Nephron progenitor cell (in vitro differentiated cells): ENCODE measurements at regions not wholly inside any gene's neighbourhood (a gene's known extent, or its start where the extent isn't known, plus 50 kb on each side); places are given as distances from the start of the nearest gene placed in this dataset.

Experiments used
- DNase-seq: peaks from one replicate; pipeline ENCODE4 v3.0.0; 2021
- H3K27ac Mint-ChIP-seq: 2 replicates; pipeline ENCODE4 v1.8.0; 2021; ENCODE audit warnings: mild to moderate bottlenecking, moderate library complexity, mixed read lengths
- H3K27me3 Mint-ChIP-seq: 2 replicates; pipeline ENCODE4 v1.8.0; 2021; ENCODE audit warnings: mild to moderate bottlenecking, low read depth, mixed read lengths; ENCODE audit not compliant: poor library complexity
- H3K36me3 Mint-ChIP-seq: 2 replicates; pipeline ENCODE4 v1.8.0; 2021; ENCODE audit warnings: low read depth, mixed read lengths
- H3K4me1 Mint-ChIP-seq: 2 replicates; pipeline ENCODE4 v1.8.0; 2021; ENCODE audit warnings: mixed read lengths
- H3K4me3 Mint-ChIP-seq: 2 replicates; pipeline ENCODE4 v1.8.0; 2021; ENCODE audit warnings: mild to moderate bottlenecking, moderate library complexity, mixed read lengths
- H3K9me3 Mint-ChIP-seq: 2 replicates; pipeline ENCODE4 v1.8.0; 2021; ENCODE audit warnings: mild to moderate bottlenecking, moderate library complexity, mixed read lengths
- CTCF ChIP-seq: fragments of 200-600 bp; sonication (generic); IDR thresholded peaks from 2 replicates; pipeline ENCODE4 v1.5.0; 2021; ENCODE audit warnings: antibody characterized with exemption

GRCh38 chr5:175281257-175281656 is 162.7 kb downstream of the DRD1 start:
- Mint-ChIP-seq H3K27ac (no peak overlapping the region), H3K27me3 (peaks cover 24% of the 10 kb centered on the region), H3K36me3 (no peaks in the 10 kb centered on the region), H3K9me3 (no peaks in the 10 kb centered on the region), H3K4me1 (no peaks in the 10 kb centered on the region), H3K4me3 (no peak overlapping the region)
- TF ChIP-seq CTCF, result no peak
- DNase-seq, result no peak

- H3K4me3 Mint-ChIP-seq, result no peak overlapping the region
- no peak for DNase-seq
- TF ChIP-seq CTCF, result no peak
- no peak overlapping the region for H3K27ac Mint-ChIP-seq
- no peaks in the 10 kb centered on the region for H3K36me3 Mint-ChIP-seq
- H3K27me3 Mint-ChIP-seq, result peaks cover 31% of the 10 kb centered on the region
- H3K9me3 Mint-ChIP-seq, result no peaks in the 10 kb centered on the region
- no peaks in the 10 kb centered on the region for H3K4me1 Mint-ChIP-seq
Measured at GRCh38 chr5:175279506-175279905, 164.5 kb downstream of the DRD1 start.

- H3K27ac Mint-ChIP-seq, result no peak overlapping the region
- H3K4me1 Mint-ChIP-seq, result no peaks in the 10 kb centered on the region
- no peaks in the 10 kb centered on the region for H3K36me3 Mint-ChIP-seq
- H3K4me3 Mint-ChIP-seq, result no peak overlapping the region
- no peaks in the 10 kb centered on the region for H3K9me3 Mint-ChIP-seq
- no peak for DNase-seq
- no peak for TF ChIP-seq CTCF
- peaks cover 31% of the 10 kb centered on the region for H3K27me3 Mint-ChIP-seq
Measured at GRCh38 chr5:175275748-175276147, 168.2 kb downstream of the DRD1 start.

GRCh38 chr5:175275097-175275496 is 168.9 kb downstream of the DRD1 start:
- Mint-ChIP-seq H3K27ac (no peak overlapping the region), H3K4me3 (no peak overlapping the region), H3K27me3 (peaks cover 29% of the 10 kb centered on the region), H3K4me1 (no peaks in the 10 kb centered on the region), H3K9me3 (no peaks in the 10 kb centered on the region), H3K36me3 (no peaks in the 10 kb centered on the region)
- DNase-seq, result no peak
- no peak for TF ChIP-seq CTCF

- DNase-seq, result no peak
- H3K27ac Mint-ChIP-seq, result no peak overlapping the region
- TF ChIP-seq CTCF, result no peak
- H3K9me3 Mint-ChIP-seq, result no peaks in the 10 kb centered on the region
- H3K4me1 Mint-ChIP-seq, result no peaks in the 10 kb centered on the region
- H3K36me3 Mint-ChIP-seq, result no peaks in the 10 kb centered on the region
- no peak overlapping the region for H3K4me3 Mint-ChIP-seq
- H3K27me3 Mint-ChIP-seq, result peaks cover 27% of the 10 kb centered on the region
Measured at GRCh38 chr5:175274171-175274570, 169.8 kb downstream of the DRD1 start.

- Mint-ChIP-seq H3K27ac (no peak overlapping the region), H3K9me3 (peaks cover 26% of the 10 kb centered on the region), H3K4me3 (no peak overlapping the region), H3K36me3 (no peaks in the 10 kb centered on the region), H3K4me1 (no peaks in the 10 kb centered on the region), H3K27me3 (peaks cover 24% of the 10 kb centered on the region)
- DNase-seq, result no peak
- no peak for TF ChIP-seq CTCF
Measured at GRCh38 chr5:175264406-175264805, 179.6 kb downstream of the DRD1 start.
